ENCODE measurements at regions not wholly inside any gene's neighbourhood (a gene's known extent, or its start where the extent isn't known, plus 50 kb on each side); places are given as distances from the start of the nearest gene placed in this dataset.
A peak's percentile ranks its signal among the peaks of the same experiment; 100 is the strongest.

DNA sequence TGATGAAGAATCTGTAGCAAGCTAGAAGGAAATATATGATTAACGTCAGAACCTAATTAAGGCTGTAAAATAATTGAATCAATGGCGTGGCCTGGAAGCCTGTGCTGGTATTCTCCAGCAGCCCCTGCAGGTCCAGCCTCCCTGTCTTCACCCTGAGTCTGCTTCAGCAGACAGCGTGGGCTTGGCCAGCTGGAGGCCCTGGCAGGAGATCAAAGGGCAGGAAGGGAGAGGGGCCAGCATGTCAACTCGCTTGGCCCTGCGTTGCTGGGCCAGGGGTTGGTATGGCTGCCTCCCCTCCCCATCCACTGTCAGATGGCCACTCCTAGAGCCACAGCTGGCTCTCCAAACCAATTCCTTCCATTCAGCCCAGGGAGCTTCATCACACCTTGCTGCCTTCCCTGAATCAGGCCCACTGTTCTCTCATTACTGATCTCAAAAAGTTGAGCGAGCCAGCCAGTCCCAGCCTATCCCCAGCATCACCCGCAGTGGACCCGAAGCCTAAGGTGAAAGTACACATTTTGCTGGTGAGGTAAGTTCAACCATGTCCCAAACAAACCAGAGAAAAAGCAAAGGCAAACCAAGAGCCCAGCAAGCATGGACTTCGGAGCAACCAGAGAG lies 228.4 kb upstream of the AGAP1 start:
- H3K27me3 ChIP-seq (replicated peaks) = no peaks in the 10 kb centered on the region
- H3K36me3 ChIP-seq (replicated peaks) = no peaks in the 10 kb centered on the region
- no peak for TF ChIP-seq CTCF (IDR thresholded peaks at IDR 0.05; ENCODE audit: low read depth, low read length, missing control alignments)
- in situ Hi-C loops (cut with HindIII; ENCODE audit: low pct_ligation_motif_present, low sequenced_read_pairs) = no loop called here
- H3K27ac ChIP-seq = no peak overlapping the region
- no peak for DNase-seq
- no peak overlapping the region for H3K4me3 ChIP-seq (ENCODE audit: low read depth, low read length)

- Histone ChIP-seq H3K27me3 (replicated peaks) (no peaks in the 10 kb centered on the region), H3K27ac (no peak overlapping the region), H3K4me3 (ENCODE audit: low read depth, low read length) (no peak overlapping the region), H3K36me3 (replicated peaks) (no peaks in the 10 kb centered on the region)
- TF ChIP-seq CTCF (IDR thresholded peaks at IDR 0.05; ENCODE audit: low read depth, low read length, missing control alignments) = no peak
- no peak for DNase-seq
- in situ Hi-C loops (cut with HindIII; ENCODE audit: low pct_ligation_motif_present, low sequenced_read_pairs) = no loop called here
These were observed 226.6 kb upstream of the AGAP1 start for GRCh38 chr2:235267251-235267650.

DNA sequence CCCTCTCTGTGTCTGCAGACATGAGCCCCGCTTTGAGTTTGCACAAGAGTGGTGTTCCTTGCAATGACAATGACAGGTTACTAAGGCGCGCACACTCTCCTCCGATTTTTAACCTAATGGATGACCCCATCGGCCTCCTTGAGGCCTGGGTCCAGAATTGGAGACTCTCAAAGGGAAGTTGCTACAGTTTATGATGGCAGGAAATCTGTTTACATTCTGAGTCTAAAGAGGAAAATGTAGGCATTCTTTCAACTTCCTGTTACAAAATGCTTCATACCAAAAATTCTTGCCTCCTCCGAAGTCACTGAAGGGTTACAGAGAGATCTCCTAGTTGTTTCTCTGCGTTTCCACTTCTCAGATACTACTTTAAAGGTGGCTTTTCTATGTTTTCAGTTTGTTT lies 225.3 kb upstream of the AGAP1 start:
- no peak for DNase-seq
- TF ChIP-seq CTCF (IDR thresholded peaks at IDR 0.05; ENCODE audit: low read depth, low read length, missing control alignments) = no peak
- in situ Hi-C loops (cut with HindIII; ENCODE audit: low pct_ligation_motif_present, low sequenced_read_pairs) = no loop called here
- H3K27ac ChIP-seq = no peak overlapping the region
- H3K36me3 ChIP-seq (replicated peaks) = no peaks in the 10 kb centered on the region
- H3K4me3 ChIP-seq (ENCODE audit: low read depth, low read length) = no peak overlapping the region
- no peaks in the 10 kb centered on the region for H3K27me3 ChIP-seq (replicated peaks)

- in situ Hi-C loops (cut with HindIII; ENCODE audit: low pct_ligation_motif_present, low sequenced_read_pairs) = no loop called here
- DNase-seq = no peak
- H3K27me3 ChIP-seq (replicated peaks) = no peaks in the 10 kb centered on the region
- H3K27ac ChIP-seq = no peak overlapping the region
- no peak for TF ChIP-seq CTCF (IDR thresholded peaks at IDR 0.05; ENCODE audit: low read depth, low read length, missing control alignments)
- H3K36me3 ChIP-seq (replicated peaks) = no peaks in the 10 kb centered on the region
- no peak overlapping the region for H3K4me3 ChIP-seq (ENCODE audit: low read depth, low read length)
These were observed 223.6 kb upstream of the AGAP1 start for GRCh38 chr2:235270291-235270690.

GRCh38 chr2:235270956-235271355 lies 222.9 kb upstream of the AGAP1 start:
- Histone ChIP-seq H3K27me3 (replicated peaks) (no peaks in the 10 kb centered on the region), H3K36me3 (replicated peaks) (no peaks in the 10 kb centered on the region), H3K4me3 (ENCODE audit: low read depth, low read length) (no peak overlapping the region), H3K27ac (no peak overlapping the region)
- DNase-seq = peak; percentile 73
- no peak for TF ChIP-seq CTCF (IDR thresholded peaks at IDR 0.05; ENCODE audit: low read depth, low read length, missing control alignments)
- in situ Hi-C loops (cut with HindIII; ENCODE audit: low pct_ligation_motif_present, low sequenced_read_pairs) = no loop called here

DNA sequence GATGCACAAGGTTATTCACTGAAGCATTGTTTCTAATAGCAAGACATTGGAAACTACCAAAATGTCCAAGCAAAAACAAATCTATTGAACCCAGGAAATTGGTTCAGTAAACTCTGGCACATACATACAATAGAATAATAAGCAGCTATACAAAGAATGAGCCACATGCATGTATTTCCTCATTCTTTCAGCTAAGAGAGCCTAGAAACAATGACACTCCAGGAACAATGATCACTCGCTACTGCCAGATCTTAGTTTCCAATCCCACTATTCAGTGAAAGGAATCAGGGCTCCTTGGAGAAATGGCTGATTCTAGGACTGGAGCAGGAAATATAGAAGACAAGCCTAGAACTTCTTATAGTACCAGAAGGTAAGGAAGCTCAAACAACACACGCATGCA lies 221.9 kb upstream of the AGAP1 start:
- Histone ChIP-seq H3K4me3 (ENCODE audit: low read depth, low read length) (no peak overlapping the region), H3K36me3 (replicated peaks) (no peaks in the 10 kb centered on the region), H3K27me3 (replicated peaks) (no peaks in the 10 kb centered on the region), H3K27ac (no peak overlapping the region)
- in situ Hi-C loops (cut with HindIII; ENCODE audit: low pct_ligation_motif_present, low sequenced_read_pairs) = no loop called here
- DNase-seq = no peak
- no peak for TF ChIP-seq CTCF (IDR thresholded peaks at IDR 0.05; ENCODE audit: low read depth, low read length, missing control alignments)

Measured in brain microvascular endothelial cell (primary cell).